ENCODE measurements at regions not wholly inside any gene's neighbourhood (a gene's known extent, or its start where the extent isn't known, plus 50 kb on each side); places are given as distances from the start of the nearest gene placed in this dataset.

DNA sequence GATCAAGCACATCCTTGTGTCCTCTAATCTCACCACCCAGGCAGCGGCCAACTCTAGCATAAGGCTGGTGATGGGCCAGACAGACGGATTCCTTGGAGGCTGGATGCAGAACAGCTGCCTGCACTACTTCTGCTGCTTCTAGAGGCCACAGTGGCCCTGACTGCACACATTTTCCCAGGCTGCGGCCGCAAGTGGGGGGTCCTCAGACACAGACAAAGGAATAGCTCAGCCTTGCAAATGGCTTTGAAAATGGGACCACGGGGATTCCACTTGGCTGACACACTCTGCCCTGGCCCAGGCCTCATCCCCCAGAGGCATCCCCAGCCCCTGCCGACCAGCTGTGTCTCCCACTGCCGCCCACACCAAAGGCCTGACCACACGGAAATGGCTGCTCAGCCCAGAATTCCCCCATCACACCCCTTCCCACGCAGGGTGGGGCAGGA, 540.8 kb downstream of the BNC2 start:
- no peak for DNase-seq (ENCODE audit: low read depth in 2 of 2, low spot score in 1 of 2)

DNA sequence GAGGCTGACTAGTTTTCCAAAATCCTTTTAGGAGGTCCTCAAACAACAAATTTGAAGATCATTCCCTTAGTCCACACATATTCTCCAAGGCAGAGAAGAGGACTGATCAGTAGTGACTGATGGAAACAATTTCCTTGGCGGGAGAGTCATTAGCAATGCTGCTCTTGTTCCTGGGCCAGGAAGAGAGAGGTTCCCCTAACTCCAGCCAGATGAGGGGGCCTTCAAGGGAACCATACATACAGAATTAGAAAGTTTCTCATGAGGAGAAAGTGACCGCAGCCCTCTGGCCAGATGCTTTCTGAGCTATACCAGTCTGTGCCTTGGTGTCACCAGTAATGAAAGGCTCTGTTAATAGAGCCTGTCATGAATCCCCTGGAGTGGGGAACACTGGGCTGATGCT, 539.4 kb downstream of the BNC2 start:
- no peak for DNase-seq (ENCODE audit: low read depth in 2 of 2, low spot score in 1 of 2)

DNA sequence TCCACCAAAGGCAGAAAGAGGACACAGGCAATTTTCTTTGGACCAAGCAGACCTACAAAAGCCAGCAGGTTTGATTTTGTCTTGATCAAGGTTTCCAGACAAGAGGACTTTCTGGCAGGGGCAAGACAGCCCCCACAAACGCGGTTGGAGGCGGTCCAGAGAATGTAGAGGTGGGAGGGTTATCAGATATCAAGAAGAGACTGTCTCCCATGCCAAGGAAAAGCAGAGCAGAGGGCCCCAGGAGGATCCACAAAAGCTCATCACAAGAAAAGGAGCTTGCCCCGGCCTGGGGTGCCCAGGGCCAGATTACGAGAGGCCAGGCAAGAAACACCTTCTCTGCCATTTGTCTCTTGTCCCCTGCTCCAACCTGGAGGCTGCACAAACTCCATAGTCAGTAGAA, 538.9 kb downstream of the BNC2 start:
- DNase-seq (ENCODE audit: low read depth in 2 of 2, low spot score in 1 of 2), result no peak

DNA sequence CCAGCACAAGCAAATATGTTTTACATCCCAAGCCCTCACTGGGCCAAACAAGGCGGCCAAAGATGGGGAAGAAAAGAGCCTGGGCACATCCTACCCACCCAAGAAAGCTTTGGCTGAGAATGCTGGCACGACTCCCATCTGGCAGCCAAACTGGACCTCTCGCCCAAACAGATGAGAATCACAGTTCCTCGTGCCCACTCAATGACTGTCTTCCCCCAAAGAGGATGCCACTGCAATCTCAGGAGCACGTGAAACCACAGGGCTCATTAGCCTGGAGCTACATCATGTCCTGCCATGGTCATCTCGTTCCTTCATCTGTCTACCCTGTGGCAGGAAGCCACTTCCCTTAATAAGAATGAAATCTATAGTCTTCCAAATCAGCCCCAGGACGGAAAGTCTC, 536.8 kb downstream of the BNC2 start:
- DNase-seq (ENCODE audit: low read depth in 2 of 2, low spot score in 1 of 2), result no peak

DNA sequence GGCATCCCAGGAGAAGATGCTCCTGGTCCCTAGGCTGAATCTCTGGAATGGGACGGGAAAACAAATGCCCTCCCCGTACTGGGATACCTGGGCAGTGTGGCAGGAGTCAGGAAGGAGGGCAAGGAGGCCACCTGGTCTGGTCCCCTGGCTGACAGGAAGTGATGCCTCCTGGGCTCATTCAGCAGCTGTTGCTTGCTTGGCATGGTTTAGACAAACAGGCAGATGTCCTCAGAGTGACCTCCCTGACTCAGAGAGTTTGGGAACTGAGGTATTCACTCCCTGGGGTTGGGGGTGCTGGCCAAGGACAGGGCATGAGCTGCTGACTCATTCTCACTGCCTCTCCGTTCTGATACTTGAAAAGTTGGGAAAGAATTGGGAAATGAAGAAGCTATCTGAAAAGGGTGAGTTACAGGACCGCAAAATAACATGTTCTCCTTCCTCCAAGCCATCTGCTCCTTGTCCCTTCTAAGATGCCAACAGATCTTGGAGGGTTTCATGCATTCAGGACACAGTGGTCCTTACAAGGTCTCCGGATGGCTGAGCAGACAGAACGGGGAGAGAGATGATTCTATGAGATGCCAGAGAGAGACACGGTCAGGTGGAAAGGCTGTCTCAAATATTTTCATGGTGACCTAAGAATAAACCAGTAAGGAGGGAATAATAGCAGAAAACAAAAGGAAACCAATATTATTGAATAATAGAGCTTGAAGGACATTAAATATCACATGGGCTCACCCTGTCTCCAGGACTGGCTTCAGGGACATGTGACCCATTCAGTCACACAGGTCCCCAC, 534.5 kb downstream of the BNC2 start:
- DNase-seq (ENCODE audit: low read depth in 2 of 2, low spot score in 1 of 2), result no peak

DNA sequence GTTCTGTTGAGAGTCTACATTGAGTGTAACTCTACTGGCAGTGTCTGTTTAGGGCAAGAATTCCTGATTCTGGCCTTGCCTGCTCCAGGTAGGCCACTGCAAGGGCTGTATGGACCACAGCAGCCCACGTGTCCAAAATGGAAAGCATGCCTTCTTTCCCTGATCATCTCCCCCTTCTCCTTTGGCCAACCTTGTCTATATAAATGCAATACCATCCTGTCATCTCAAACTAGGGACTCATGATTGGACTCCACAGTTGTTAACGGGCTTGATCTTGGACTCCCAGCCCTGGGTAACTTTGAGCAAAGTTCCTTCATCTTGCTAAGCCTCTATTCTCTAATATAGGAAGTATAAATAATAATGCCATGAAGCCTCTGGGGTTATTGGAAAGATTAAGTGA, 533.6 kb downstream of the BNC2 start:
- DNase-seq (ENCODE audit: low read depth in 2 of 2, low spot score in 1 of 2), result no peak

DNA sequence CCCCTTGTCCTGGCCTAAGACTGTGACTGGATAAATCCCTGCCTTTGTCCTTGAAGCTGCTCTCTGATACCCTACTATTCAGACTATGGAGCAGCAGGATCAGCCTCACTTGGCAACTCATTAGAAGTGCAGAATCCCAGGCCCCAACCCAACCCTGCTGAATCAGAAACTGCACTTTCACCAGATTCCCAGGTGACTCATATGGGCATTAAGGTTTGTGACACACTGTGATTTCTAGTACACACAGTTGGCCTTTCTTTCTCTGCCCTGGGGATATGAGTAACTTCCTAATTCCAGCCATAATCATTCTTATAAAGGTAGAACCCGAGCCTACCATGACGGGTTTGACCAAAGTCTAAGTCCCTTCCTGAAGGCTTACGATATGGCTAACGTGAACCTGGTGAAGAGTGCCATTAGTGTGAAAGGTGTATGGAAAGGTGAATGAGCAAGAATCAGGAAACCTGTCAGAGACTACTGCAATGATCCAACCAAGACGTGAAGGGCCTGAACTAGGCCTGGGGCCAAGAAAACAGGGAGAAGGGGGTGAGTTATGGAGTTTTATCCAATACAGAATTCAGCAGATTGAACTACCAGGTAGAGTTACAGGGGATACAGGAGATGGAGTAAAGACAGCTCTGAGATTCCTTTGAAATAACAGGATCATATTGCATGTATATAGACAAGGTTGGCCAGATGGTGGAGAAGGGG, 533.0 kb downstream of the BNC2 start:
- DNase-seq (ENCODE audit: low read depth in 2 of 2, low spot score in 1 of 2), result no peak

DNA sequence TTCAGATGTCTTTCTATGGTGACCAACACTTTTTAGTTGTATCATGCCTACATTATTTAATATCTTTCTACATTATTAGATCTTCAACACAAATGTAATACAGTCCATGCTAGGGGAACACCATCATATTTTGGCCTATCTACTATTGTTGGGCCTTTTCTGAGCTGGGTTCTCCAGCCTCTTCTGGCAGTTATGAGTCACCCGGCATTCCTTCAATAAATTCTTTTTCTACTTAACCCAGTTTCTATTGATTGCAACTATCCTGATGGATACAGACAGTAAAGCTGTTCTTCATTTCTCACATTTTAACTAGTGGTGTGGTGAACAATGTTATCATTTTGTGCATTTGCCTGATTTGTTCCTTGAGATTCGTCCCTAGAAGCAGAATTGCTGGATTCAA, 529.3 kb downstream of the BNC2 start:
- DNase-seq (ENCODE audit: low read depth in 2 of 2, low spot score in 1 of 2), result no peak

DNA sequence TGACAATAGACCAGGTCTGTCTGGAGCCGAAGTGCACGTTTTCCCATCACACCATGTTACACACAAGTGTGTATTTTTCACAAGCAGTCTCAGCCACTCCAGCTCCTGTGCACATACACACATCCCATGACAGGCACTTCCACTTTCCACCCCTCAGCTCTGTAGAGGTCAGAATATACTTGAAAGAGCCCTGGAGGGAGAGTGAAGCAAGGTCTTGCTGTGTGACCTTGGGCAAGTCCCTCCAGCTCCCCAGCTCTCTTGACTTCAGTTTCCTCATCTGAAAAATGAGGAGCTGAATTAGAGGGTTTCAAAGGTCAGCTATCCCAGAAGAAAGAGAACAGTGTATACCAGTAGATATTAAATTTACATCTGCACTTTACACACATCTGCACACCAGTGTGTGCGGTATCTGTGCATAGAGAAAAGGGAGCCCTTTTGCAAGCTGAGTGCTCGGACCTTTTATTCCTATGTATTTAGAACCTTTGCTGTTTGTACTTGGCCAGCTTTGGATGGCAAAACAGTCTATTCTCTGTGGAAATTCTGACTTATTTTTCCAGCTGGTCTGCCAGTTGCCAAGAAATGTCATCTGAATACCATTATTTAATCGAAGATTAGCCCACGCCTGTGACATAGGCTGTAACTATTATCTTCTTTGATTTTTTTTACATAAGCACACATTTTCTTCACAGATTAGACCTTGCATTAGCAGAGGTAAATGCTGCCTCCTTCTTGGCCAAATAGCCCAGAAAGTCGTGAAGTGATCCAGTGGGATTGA, 528.0 kb downstream of the BNC2 start:
- DNase-seq (ENCODE audit: low read depth in 2 of 2, low spot score in 1 of 2), result no peak

DNA sequence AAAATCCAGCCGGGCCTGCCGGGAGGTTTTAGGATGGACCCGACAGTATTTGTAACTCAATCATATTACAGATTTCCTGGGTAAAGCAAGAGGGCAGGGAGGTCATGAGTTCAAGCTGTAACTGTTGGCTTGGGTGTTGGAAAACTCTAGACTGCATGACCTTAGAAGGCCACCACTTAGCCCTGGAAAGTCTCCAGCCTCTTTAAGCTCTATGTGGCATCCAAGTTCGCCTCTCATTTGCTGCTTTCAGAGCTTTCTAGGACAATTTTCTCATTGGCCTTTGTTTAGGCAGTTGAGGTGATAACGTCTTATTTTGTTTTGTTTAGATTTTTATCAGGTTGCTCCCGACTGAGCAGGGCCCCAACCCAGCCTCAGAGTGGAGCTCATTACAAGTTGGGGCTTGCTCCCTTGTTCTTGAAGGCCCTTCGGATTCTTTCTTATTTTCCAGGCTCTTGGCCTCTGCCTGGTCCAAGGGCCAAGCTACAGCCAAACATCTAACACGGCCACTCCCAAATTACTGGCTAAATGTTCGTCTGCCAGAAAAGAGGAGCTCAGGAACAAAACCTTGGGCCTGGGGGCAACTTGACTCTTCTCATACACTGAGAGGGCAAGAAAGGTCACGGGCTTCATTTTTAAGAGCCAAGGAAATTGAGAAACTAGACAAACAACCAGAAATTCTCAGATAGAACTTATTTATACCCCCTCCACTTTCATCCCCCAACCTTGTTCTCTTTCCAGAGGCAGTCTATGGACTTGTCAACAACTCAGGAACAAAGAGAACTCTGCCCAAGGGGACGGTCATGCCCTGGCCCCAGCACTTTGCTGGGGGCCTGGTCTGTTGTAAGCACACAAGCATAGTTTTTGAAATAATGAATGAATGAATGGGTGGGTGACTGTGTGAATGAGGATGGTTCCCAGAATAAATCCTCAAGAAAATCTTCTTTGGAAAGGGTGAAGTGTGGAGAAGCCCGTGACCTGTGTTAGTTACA, 526.9 kb downstream of the BNC2 start:
- no peak for DNase-seq (ENCODE audit: low read depth in 2 of 2, low spot score in 1 of 2)

DNA sequence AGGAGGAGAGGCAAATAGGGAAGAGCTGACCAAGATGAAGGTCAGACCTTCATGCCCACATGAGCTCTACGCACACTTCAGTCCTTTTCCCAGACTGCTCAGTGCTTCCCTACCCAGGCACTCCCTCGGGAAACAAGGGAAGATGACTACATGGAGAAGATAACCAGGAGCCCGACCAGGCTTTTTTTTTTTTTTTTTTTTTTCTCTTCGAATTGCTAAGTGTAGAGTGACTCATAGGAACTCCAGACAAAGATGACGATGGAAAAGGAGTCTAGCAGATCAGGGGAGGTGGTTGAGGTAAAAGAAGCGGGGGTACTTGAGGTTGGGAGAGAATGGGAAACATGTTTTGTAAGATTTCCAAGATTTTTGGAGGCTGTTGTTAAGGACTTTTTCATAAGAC, 526.1 kb downstream of the BNC2 start:
- no peak for DNase-seq (ENCODE audit: low read depth in 2 of 2, low spot score in 1 of 2)

DNA sequence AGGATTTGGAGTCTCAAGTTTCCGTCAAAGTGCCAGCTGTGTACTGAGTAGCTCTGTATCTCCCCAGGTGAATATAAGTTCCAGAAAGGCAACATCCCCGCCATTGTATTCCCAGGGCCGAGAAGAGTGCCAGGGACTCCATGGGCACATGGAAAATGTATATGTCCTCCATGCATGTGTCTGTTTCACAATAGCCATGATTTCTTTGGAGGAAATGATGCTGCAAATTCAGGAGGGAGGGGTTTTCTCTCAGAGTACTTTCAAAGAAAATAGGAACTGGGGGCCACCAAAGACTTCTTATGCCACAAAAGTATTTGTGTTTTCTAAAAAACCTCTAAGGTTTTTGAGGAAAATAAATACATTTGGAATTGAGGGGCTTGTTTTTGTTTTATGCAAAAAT, 524.6 kb downstream of the BNC2 start:
- no peak for DNase-seq (ENCODE audit: low read depth in 2 of 2, low spot score in 1 of 2)

DNA sequence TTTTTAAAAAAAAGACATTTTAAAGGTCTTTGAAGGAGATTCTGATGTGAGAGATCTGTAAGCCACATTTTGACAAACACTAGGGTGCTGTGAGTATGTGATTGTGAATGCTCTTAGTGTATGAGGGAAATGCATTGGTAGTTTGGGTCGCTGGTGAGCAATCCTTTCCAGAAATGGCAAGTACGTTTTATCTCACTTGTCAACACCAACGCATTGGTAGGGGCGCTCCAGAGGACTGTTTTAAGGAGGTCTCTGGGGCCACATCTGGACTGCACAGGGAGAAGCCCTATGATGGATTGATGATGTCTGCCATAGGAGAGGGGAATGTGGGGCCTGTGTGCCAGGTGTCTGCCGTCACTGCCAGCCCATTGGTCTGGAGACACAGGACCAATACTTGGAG, 522.6 kb downstream of the BNC2 start:
- no peak for DNase-seq (ENCODE audit: low read depth in 2 of 2, low spot score in 1 of 2)

DNA sequence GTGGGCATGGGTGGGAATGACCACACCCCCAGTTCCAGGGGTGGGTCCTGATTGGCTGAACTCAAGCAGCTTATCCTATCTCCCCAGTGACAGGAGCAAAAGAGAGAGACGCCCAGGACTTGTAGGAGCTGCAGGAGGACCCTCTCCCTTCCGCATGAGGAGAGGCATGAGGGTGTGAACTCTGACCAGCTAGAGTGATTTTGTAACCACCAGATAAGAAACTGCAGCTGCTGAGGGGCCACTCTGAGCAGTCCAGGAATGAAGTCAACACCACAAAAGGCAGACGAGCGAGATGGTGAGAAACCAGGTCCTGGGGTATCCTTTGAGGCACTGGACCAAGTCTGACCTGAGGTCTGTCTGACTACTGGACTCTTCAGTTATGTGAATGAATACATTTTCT, 521.9 kb downstream of the BNC2 start:
- no peak for DNase-seq (ENCODE audit: low read depth in 2 of 2, low spot score in 1 of 2)

DNA sequence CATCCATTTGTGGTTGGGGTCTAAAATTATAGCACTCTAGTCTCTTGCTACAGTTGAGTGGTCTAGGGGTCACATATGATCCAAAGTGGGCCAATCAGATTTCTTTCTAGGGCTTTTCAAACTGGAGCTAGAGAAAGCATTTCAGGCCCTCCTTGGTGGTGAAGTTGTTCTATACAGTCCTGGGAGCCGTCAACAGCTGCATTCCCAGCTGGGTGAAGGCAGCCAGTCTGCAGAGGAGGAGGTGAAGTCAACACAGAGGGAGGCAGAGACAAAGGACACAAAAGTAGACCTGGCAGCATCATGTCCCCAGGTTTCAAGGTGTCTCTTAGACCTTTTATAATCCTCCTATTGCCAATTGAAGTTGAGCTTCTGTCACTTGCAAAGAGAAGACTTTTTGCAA, 518.2 kb downstream of the BNC2 start:
- no peak for DNase-seq (ENCODE audit: low read depth in 2 of 2, low spot score in 1 of 2)

DNA sequence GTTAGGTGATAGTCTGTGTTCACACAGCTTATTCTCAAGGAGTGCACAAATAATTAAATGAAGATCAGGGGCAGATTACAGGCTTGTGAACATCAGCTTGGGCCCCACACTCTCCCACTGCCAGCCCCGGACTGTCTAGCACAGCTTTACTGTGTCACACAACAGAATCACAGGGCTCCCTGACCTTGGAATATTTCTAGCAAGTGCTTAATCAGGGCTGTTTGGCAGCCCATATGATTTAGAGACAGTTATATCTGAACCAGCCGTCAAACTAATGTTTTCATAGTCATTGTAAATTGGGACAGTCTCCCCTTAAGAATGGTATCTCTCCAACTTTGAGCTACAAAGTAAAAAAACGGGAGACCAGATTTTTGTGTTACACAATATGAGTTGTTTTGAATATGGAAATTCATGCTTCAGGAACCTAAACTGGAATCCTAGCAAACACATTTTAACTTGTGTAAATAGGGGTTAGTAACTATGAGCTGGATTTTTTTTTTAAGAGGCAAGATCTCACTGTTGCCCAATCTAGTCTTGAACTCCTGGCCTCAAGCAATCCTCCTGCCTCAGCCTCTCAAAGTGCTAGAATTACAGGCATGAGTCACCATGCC, 517.6 kb downstream of the BNC2 start:
- no peak for DNase-seq (ENCODE audit: low read depth in 2 of 2, low spot score in 1 of 2)

DNA sequence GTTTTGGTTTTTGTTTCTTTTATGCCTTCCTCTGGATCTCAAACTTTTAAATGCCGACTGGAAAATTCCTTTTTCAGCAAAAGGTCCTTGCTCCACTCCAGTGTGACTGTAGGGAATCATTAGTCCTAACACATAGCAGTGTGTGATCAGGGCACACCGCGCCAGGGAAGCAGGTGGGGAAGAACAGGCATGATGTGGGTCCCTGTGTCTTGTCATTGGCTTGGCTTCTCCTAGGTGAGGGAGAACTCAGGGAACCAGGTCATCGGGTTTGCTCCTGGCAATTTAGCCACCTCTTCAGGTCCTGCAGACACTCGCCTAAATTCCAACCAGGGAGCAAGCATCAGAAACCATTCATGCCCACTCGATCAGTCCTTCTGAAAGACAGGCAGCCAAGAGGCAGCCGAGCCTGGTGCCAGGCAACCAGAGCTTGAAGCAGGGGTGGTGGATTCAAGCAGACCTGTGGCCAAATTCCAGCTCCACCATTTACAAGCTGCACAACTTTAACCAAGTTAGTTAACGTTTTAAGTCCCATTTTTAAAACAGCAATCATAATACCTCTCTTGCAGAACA, 514.2 kb downstream of the BNC2 start:
- DNase-seq (ENCODE audit: low read depth in 2 of 2, low spot score in 1 of 2), result no peak

DNA sequence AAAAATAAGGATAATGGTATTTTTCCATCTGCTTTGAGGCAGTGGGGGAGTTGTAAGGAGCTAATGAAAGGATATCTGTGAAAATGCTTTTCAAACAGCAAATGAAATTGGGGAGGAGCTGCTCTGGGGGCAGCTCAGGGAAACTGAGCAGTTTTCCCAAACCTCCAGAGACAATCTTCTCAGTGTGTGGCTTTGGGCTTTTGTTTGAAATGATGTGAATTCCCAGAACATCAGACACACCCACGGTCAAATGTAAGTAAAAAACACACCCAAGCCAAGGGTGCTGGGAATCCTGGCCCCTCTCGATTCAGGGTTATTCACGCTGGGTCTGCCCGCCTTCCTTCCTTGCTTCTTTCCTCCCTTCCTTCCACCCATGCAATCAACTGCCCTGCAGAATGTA, 512.6 kb downstream of the BNC2 start:
- DNase-seq (ENCODE audit: low read depth in 2 of 2, low spot score in 1 of 2), result no peak

DNA sequence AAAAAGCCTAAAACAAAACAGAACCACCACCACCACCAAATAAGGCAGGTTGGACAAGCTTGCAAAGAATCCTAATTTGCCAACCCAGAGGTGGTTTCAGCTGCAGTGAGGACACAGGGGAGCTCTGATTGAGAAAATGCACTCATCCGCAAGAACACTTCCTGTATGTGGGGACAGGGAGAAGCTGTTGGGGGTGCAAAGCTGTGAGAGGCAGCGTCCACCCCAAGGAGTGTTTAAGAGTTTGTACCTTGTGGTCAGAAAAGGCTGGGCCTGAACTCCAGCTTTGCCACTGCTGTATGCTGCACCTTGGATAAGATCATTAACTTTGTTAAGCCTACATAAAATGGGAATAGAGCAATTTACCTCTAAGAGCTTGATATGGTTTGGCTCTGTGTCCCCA, 511.7 kb downstream of the BNC2 start:
- DNase-seq (ENCODE audit: low read depth in 2 of 2, low spot score in 1 of 2), result no peak

All from stimulated activated CD8-positive, alpha-beta memory T cell treated with anti-CD3 and anti-CD28 coated beads, Interleukin-4, amount 100 ng/mL, for 1 hour (primary cell).